SK-N-SH (cell line): ENCODE measurements at regions not wholly inside any gene's neighbourhood (a gene's known extent, or its start where the extent isn't known, plus 50 kb on each side); places are given as distances from the start of the nearest gene placed in this dataset.

ENCODE experiments used
- CTCF ChIA-PET: fragments of 300-600, 350-600 bp; formaldehyde crosslinking; extraction: SDS; loops from one replicate; lab custom pipeline; 2021; lab: Yijun Ruan, JAX
- POLR2A ChIA-PET: fragments of 350-600 bp; sonication (Branson Sonifier 250); formaldehyde crosslinking; extraction: SDS; loops from one replicate; lab custom pipeline; 2020; ENCODE audit warnings: antibody characterized with exemption, inconsistent platforms; lab: Yijun Ruan, JAX
- DNase-seq: peaks from one replicate; pipeline ENCODE4 v3.0.0; 2012
- H2AFZ ChIP-seq: fragments of 200-600 bp; sonication (generic); 2 replicates; pipeline ENCODE4 v1.8.1; 2016; ENCODE audit warnings: antibody characterized with exemption, mild to moderate bottlenecking, low read depth
- H3F3A ChIP-seq: fragments of 200-600 bp; sonication (generic); replicated peaks from 2 replicates; pipeline ENCODE3; 2016; ENCODE audit warnings: antibody characterized with exemption, mild to moderate bottlenecking; ENCODE audit not compliant: insufficient read depth
- H3K27ac ChIP-seq, 2 experiments: fragments of 200-500 bp in 1 of 2; fragments of 200-600 bp in 1 of 2; sonication (Bioruptor generic) in 1 of 2; sonication (generic), shearing (Covaris generic) in 1 of 2; 2 replicates each; pipeline versions ENCODE4 v1.5.1 to v1.6.1; 2014 to 2016; ENCODE audit warnings: low read depth in 2 of 2, inconsistent platforms in 1 of 2, low read length in 1 of 2, mild to moderate bottlenecking in 1 of 2, mixed read lengths in 1 of 2
- H3K27me3 ChIP-seq: fragments of 200-600 bp; sonication (generic), shearing (Covaris generic); 2 replicates; pipeline ENCODE4 v1.6.1; 2016; ENCODE audit warnings: mixed run types; ENCODE audit not compliant: insufficient read depth
- H3K36me3 ChIP-seq, 2 experiments: fragments of 200-500 bp in 1 of 2; fragments of 200-600 bp in 1 of 2; sonication (Bioruptor generic) in 1 of 2; sonication (generic) in 1 of 2; replicated peaks in 1 of 2; 2 replicates each; pipeline versions ENCODE3 to v1.5.1; 2014 to 2016; ENCODE audit warnings: low read length in 1 of 2, mild to moderate bottlenecking in 1 of 2; ENCODE audit not compliant: insufficient read depth in 2 of 2, control insufficient read depth in 1 of 2
- H3K4me1 ChIP-seq, 2 experiments: fragments of 200-500 bp in 1 of 2; fragments of 200-600 bp in 1 of 2; sonication (Bioruptor generic) in 1 of 2; sonication (generic), shearing (Covaris generic) in 1 of 2; 2 replicates each; pipeline versions ENCODE4 v1.5.1 to v1.6.1; 2014 to 2016; ENCODE audit warnings: low read depth in 1 of 2, low read length in 1 of 2, mixed run types in 1 of 2; ENCODE audit not compliant: insufficient read depth in 2 of 2, control insufficient read depth in 1 of 2
- H3K4me2 ChIP-seq: fragments of 200-600 bp; sonication (generic), shearing (Covaris generic); 2 replicates; pipeline ENCODE4 v1.6.1; 2017; ENCODE audit warnings: mixed run types
- H3K4me3 ChIP-seq, 2 experiments: fragments of 200-500 bp in 1 of 2; fragments of 200-600 bp in 1 of 2; sonication (Bioruptor generic) in 1 of 2; sonication (generic), shearing (Covaris generic) in 1 of 2; 2 replicates each; pipeline versions ENCODE4 v1.5.1 to v1.8.1; 2014 to 2016; ENCODE audit warnings: low read depth in 2 of 2, inconsistent platforms in 1 of 2, low read length in 1 of 2, mild to moderate bottlenecking in 1 of 2, mixed read lengths in 1 of 2, moderate library complexity in 1 of 2
- H3K79me2 ChIP-seq: fragments of 200-600 bp; sonication (generic); 2 replicates; pipeline ENCODE4 v1.8.1; 2017; ENCODE audit warnings: mild to moderate bottlenecking; ENCODE audit not compliant: insufficient read depth
- H3K9ac ChIP-seq: fragments of 200-600 bp; sonication (generic); 2 replicates; pipeline ENCODE4 v1.6.1; 2017; ENCODE audit warnings: mixed run types
- H3K9me2 ChIP-seq: fragments of 200-600 bp; sonication (generic); 2 replicates; pipeline ENCODE4 v1.6.1; 2017; ENCODE audit warnings: mixed run types
- H3K9me3 ChIP-seq: fragments of 200-600 bp; sonication (generic); 2 replicates; pipeline ENCODE4 v1.6.1; 2017; ENCODE audit warnings: mixed run types, mild to moderate bottlenecking, moderate library complexity
- H4K20me1 ChIP-seq: fragments of 200-600 bp; sonication (generic); 2 replicates; pipeline ENCODE4 v1.6.1; 2017; ENCODE audit warnings: mild to moderate bottlenecking, mixed run types; ENCODE audit not compliant: insufficient read depth
- CHD2 ChIP-seq: fragments of 150-350 bp; IDR thresholded peaks from 2 replicates; pipeline ENCODE4 v1.6.1; 2018; ENCODE audit warnings: low read length; ENCODE audit not compliant: partially characterized antibody
- ELF1 ChIP-seq: IDR thresholded peaks from 2 replicates; pipeline ENCODE4 v1.4.0; 2012
- EP300 ChIP-seq, 2 experiments: IDR thresholded peaks; 2 replicates each; pipeline versions ENCODE4 v1.4.0 to v1.6.1; 2012; ENCODE audit warnings: borderline replicate concordance in 1 of 2, low read depth in 1 of 2, low read length in 1 of 2
- EZH2phosphoT487 ChIP-seq: fragments of 200-600 bp; sonication (generic); IDR thresholded peaks from 2 replicates; pipeline ENCODE4 v1.6.1; 2017; ENCODE audit warnings: low read depth, mixed run types, mild to moderate bottlenecking, antibody characterized with exemption, moderate library complexity, borderline replicate concordance
- FOSL2 ChIP-seq: IDR thresholded peaks from 2 replicates; pipeline ENCODE4 v1.4.0; 2012; ENCODE audit warnings: low read depth, mild to moderate bottlenecking, moderate library complexity, borderline replicate concordance
- FOXJ3 ChIP-seq: sonication (generic); formaldehyde crosslinking; IDR thresholded peaks from 2 replicates; pipeline ENCODE4 v1.5.1; 2020; ENCODE audit warnings: mild to moderate bottlenecking, missing genetic modification reagents
- FOXM1 ChIP-seq: IDR thresholded peaks from 2 replicates; pipeline ENCODE4 v1.4.0; 2012; ENCODE audit warnings: low read depth, mild to moderate bottlenecking
- GABPA ChIP-seq: IDR thresholded peaks from 2 replicates; pipeline ENCODE4 v1.4.0; 2012; ENCODE audit warnings: low read depth, mild to moderate bottlenecking
- GATA2 ChIP-seq: sonication (generic); formaldehyde crosslinking; IDR thresholded peaks from 2 replicates; pipeline ENCODE4 v1.5.0; 2020; ENCODE audit warnings: mild to moderate bottlenecking, missing genetic modification reagents
- NFIC ChIP-seq: IDR thresholded peaks from 2 replicates; pipeline ENCODE4 v1.4.0; 2012; ENCODE audit warnings: borderline replicate concordance
- RAD21 ChIP-seq: IDR thresholded peaks from 2 replicates; pipeline ENCODE4 v1.6.1; 2012; ENCODE audit warnings: mild to moderate bottlenecking, low read length
- RXRA ChIP-seq: IDR thresholded peaks from 2 replicates; pipeline ENCODE4 v1.4.0; 2012; ENCODE audit warnings: low read depth, mild to moderate bottlenecking, borderline replicate concordance
- YY1 ChIP-seq: IDR thresholded peaks from 2 replicates; pipeline ENCODE4 v1.4.0; 2012; ENCODE audit warnings: low read depth, mild to moderate bottlenecking
- WGBS: methylation state at CpG from one replicate; pipeline ENCODE4 v1.1.6; 2017; ENCODE audit warnings: low lambda C conversion rate; 5-methylcytosine and 5-hydroxymethylcytosine counted together
- TF ChIP-seq, protein P1 (sequence below): IDR thresholded peaks from 2 replicates; pipeline ENCODE4; 2012
- TF ChIP-seq, protein P2 (sequence below): fragments of 150-350 bp; IDR thresholded peaks from 2 replicates; pipeline ENCODE4 v1.6.1; 2016; ENCODE audit warnings: mild to moderate bottlenecking, low read depth, low read length
- TF ChIP-seq, protein P3 (sequence below): fragments of 200-600 bp; sonication (generic); IDR thresholded peaks from 2 replicates; pipeline ENCODE4 v1.6.1; 2017; ENCODE audit warnings: antibody characterized with exemption, mild to moderate bottlenecking, moderate library complexity
- TF ChIP-seq, protein P4 (sequence below): IDR thresholded peaks from 2 replicates; pipeline ENCODE4 v1.4.0; 2012; ENCODE audit warnings: low read depth, borderline replicate concordance
- TF ChIP-seq, protein P5 (sequence below): IDR thresholded peaks from 2 replicates; pipeline ENCODE4 v1.4.0; 2012; ENCODE audit warnings: low read depth, borderline replicate concordance

DNA sequence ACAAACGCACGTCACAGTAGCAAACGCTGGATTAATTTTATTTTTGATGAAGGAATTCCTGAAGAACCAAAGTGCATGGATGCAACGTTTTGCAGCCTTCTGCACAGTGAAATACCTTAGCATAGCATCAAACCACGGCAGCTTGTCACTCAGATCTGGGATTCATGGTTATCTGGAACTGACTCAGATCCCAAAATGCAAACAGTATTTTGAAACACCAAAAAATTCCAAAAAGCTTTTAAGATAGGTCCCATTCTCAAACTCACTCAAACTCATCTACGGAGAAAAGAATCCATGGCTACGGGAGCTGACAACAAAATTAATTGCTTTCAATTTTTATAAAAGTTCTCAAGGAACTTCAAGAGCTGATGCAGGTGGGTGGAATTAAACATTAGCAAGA lies 116.2 kb upstream of the SALL4 start:
- H3K4me1 ChIP-seq = peaks cover 0 to 9% of the 10 kb centered on the region in 2 experiments; a peak in 2 of 4 replicates
- CTCF ChIA-PET = no interaction called here
- H3K4me2 ChIP-seq = no peak overlapping the region

More for the DNA sequence above, 116.2 kb upstream of the SALL4 start:
- no peak overlapping the region for H3K4me3 ChIP-seq
- no peaks in the 10 kb centered on the region for H3K9me3 ChIP-seq
- H3K9me2 ChIP-seq = no peaks in the 10 kb centered on the region
- no peaks in the 10 kb centered on the region for H3K36me3 ChIP-seq
- no peak overlapping the region for H3K9ac ChIP-seq
- no peaks in the 10 kb centered on the region for H3K27me3 ChIP-seq
- H3K27ac ChIP-seq = no peak overlapping the region
- WGBS = 78% methylated on average over 7 of the region's 7 CpGs
- H3K79me2 ChIP-seq = no peaks in the 10 kb centered on the region
- no peak overlapping the region for H2AFZ ChIP-seq
- H4K20me1 ChIP-seq = no peaks in the 10 kb centered on the region
- TF ChIP-seq, protein P1, sequence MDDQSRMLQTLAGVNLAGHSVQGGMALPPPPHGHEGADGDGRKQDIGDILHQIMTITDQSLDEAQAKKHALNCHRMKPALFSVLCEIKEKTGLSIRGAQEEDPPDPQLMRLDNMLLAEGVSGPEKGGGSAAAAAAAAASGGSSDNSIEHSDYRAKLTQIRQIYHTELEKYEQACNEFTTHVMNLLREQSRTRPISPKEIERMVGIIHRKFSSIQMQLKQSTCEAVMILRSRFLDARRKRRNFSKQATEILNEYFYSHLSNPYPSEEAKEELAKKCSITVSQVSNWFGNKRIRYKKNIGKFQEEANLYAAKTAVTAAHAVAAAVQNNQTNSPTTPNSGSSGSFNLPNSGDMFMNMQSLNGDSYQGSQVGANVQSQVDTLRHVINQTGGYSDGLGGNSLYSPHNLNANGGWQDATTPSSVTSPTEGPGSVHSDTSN = no peak
- TF ChIP-seq RXRA (no peak), FOXM1 (no peak), CHD2 (no peak), RAD21 (no peak), GATA2 (CRISPR knock-in tag) (no peak), FOSL2 (no peak), YY1 (no peak), ELF1 (no peak), EP300 (IDR thresholded peaks at IDR 0.05; ENCODE audit: borderline replicate concordance in 1 of 2, low read depth in 1 of 2, low read length in 1 of 2) (no peak), NFIC (no peak), GABPA (no peak), EZH2phosphoT487 (no peak), FOXJ3 (CRISPR knock-in tag) (no peak)
- TF ChIP-seq, protein P2, sequence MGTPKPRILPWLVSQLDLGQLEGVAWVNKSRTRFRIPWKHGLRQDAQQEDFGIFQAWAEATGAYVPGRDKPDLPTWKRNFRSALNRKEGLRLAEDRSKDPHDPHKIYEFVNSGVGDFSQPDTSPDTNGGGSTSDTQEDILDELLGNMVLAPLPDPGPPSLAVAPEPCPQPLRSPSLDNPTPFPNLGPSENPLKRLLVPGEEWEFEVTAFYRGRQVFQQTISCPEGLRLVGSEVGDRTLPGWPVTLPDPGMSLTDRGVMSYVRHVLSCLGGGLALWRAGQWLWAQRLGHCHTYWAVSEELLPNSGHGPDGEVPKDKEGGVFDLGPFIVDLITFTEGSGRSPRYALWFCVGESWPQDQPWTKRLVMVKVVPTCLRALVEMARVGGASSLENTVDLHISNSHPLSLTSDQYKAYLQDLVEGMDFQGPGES = no peak
- TF ChIP-seq, protein P3, sequence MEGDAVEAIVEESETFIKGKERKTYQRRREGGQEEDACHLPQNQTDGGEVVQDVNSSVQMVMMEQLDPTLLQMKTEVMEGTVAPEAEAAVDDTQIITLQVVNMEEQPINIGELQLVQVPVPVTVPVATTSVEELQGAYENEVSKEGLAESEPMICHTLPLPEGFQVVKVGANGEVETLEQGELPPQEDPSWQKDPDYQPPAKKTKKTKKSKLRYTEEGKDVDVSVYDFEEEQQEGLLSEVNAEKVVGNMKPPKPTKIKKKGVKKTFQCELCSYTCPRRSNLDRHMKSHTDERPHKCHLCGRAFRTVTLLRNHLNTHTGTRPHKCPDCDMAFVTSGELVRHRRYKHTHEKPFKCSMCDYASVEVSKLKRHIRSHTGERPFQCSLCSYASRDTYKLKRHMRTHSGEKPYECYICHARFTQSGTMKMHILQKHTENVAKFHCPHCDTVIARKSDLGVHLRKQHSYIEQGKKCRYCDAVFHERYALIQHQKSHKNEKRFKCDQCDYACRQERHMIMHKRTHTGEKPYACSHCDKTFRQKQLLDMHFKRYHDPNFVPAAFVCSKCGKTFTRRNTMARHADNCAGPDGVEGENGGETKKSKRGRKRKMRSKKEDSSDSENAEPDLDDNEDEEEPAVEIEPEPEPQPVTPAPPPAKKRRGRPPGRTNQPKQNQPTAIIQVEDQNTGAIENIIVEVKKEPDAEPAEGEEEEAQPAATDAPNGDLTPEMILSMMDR = no peak
- TF ChIP-seq, protein P4, sequence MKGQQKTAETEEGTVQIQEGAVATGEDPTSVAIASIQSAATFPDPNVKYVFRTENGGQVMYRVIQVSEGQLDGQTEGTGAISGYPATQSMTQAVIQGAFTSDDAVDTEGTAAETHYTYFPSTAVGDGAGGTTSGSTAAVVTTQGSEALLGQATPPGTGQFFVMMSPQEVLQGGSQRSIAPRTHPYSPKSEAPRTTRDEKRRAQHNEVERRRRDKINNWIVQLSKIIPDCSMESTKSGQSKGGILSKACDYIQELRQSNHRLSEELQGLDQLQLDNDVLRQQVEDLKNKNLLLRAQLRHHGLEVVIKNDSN = no peak
- TF ChIP-seq, protein P5, sequence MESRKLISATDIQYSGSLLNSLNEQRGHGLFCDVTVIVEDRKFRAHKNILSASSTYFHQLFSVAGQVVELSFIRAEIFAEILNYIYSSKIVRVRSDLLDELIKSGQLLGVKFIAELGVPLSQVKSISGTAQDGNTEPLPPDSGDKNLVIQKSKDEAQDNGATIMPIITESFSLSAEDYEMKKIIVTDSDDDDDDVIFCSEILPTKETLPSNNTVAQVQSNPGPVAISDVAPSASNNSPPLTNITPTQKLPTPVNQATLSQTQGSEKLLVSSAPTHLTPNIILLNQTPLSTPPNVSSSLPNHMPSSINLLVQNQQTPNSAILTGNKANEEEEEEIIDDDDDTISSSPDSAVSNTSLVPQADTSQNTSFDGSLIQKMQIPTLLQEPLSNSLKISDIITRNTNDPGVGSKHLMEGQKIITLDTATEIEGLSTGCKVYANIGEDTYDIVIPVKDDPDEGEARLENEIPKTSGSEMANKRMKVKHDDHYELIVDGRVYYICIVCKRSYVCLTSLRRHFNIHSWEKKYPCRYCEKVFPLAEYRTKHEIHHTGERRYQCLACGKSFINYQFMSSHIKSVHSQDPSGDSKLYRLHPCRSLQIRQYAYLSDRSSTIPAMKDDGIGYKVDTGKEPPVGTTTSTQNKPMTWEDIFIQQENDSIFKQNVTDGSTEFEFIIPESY = no peak
- TF ChIP-seq, all 33 proteins: peak for 0
- DNase-seq = no peak
- POLR2A ChIA-PET = no interaction called here
- no peaks in the 10 kb centered on the region for H3F3A ChIP-seq
